Glomerular visceral epithelial cell (primary cell): ENCODE measurements at regions not wholly inside any gene's neighbourhood (a gene's known extent, or its start where the extent isn't known, plus 50 kb on each side); places are given as distances from the start of the nearest gene placed in this dataset.

Experiments used
- DNase-seq: peaks from one replicate; pipeline ENCODE4 v3.0.0-alpha.2; 2016; ENCODE audit errors: extremely low spot score

GRCh38 chr6:54991761-54992330 lies 145.3 kb downstream of the FAM83B start:
- DNase-seq, result no peak

- no peak for DNase-seq
These were observed 146.2 kb downstream of the FAM83B start for GRCh38 chr6:54992789-54993188.

- no peak for DNase-seq
These were observed 146.7 kb downstream of the FAM83B start for GRCh38 chr6:54993294-54993693.

- DNase-seq, result no peak
These were observed 147.4 kb downstream of the FAM83B start for GRCh38 chr6:54993948-54994347.

GRCh38 chr6:54998576-54998975 lies 152.0 kb downstream of the FAM83B start:
- DNase-seq, result no peak

GRCh38 chr6:55003719-55004430 lies 157.3 kb downstream of the FAM83B start:
- no peak for DNase-seq

GRCh38 chr6:55009131-55009530 lies 162.6 kb downstream of the FAM83B start:
- no peak for DNase-seq

GRCh38 chr6:55011034-55011433 lies 163.3 kb upstream of the HCRTR2 start:
- no peak for DNase-seq

- DNase-seq, result no peak
These were observed 161.9 kb upstream of the HCRTR2 start for GRCh38 chr6:55012454-55012853.

- peak; percentile 5 for DNase-seq
These were observed 159.8 kb upstream of the HCRTR2 start for GRCh38 chr6:55014321-55015088.

GRCh38 chr6:55016261-55016660 lies 158.1 kb upstream of the HCRTR2 start:
- no peak for DNase-seq

GRCh38 chr6:55017555-55018300 lies 156.6 kb upstream of the HCRTR2 start:
- DNase-seq, result no peak

GRCh38 chr6:55019591-55019990 lies 154.7 kb upstream of the HCRTR2 start:
- no peak for DNase-seq

- no peak for DNase-seq
These were observed 151.1 kb upstream of the HCRTR2 start for GRCh38 chr6:55023230-55023629.

- DNase-seq, result peak; percentile 6
These were observed 141.2 kb upstream of the HCRTR2 start for GRCh38 chr6:55033016-55033546.

GRCh38 chr6:55034752-55035151 lies 139.6 kb upstream of the HCRTR2 start:
- no peak for DNase-seq

GRCh38 chr6:55040102-55040848 lies 134.0 kb upstream of the HCRTR2 start:
- peak; percentile 74 for DNase-seq

GRCh38 chr6:55046869-55047422 lies 127.4 kb upstream of the HCRTR2 start:
- DNase-seq, result no peak

GRCh38 chr6:55047451-55048044 lies 126.8 kb upstream of the HCRTR2 start:
- DNase-seq, result no peak

- DNase-seq, result no peak
These were observed 124.4 kb upstream of the HCRTR2 start for GRCh38 chr6:55049866-55050265.

- no peak for DNase-seq
These were observed 121.5 kb upstream of the HCRTR2 start for GRCh38 chr6:55052846-55053245.
